ENCODE measurements at regions not wholly inside any gene's neighbourhood (a gene's known extent, or its start where the extent isn't known, plus 50 kb on each side); places are given as distances from the start of the nearest gene placed in this dataset.

DNA sequence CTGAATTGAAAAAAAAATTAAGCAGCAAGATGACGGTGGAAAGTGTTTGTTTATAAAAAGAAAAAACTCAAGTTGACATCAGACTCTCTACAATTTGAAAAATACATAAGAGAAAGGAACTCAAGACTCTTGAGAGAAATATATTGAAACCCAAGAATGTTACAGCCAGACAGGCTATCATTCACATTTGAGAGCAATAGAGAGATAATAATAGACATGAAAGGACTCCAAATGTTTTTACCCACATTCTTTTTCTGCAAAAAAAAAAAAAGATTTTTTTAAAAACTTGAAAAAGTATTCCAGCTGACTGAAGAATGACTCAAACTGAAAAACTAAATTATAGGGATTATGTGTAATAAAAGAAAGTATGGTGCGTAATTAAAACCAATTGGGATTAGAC is 532.4 kb downstream of the INHBA start:
- H4K8ac ChIP-seq (replicated peaks; ENCODE audit: insufficient read length, low read depth, low read length) = no peak overlapping the region
- no peak overlapping the region for H3K27ac Mint-ChIP-seq
- no peak overlapping the region for H2BK15ac ChIP-seq (ENCODE audit: low read depth, low read length)
- no peaks in the 10 kb centered on the region for H3K27me3 Mint-ChIP-seq (ENCODE audit: low read depth)
- H3K9me3 Mint-ChIP-seq = no peaks in the 10 kb centered on the region
- no peaks in the 10 kb centered on the region for H3K79me1 ChIP-seq (ENCODE audit: insufficient read depth, low read depth, low read length, poor library complexity, severe bottlenecking)
- no peak overlapping the region for H2BK12ac ChIP-seq (ENCODE audit: insufficient read length, low read depth, low read length)
- H4K5ac ChIP-seq (ENCODE audit: insufficient read length, low read depth, low read length) = no peak overlapping the region
- no peak overlapping the region for H2AK5ac ChIP-seq (ENCODE audit: insufficient read length, low read length)
- H4K91ac ChIP-seq (ENCODE audit: insufficient read length, low read depth, low read length) = no peak overlapping the region
- H3K4me1 ChIP-seq (ENCODE audit: insufficient read depth, low read length) = no peaks in the 10 kb centered on the region
- H3T11ph ChIP-seq (ENCODE audit: low read length) = no peak overlapping the region
- no peak for DNase-seq
- no peak overlapping the region for H3K14ac ChIP-seq (ENCODE audit: insufficient read depth, low read length)
- no peak overlapping the region for H3K27ac ChIP-seq (ENCODE audit: insufficient read length, low read depth, low read length)
- H3K23me2 ChIP-seq (ENCODE audit: insufficient read length, low read depth, low read length, poor library complexity, severe bottlenecking) = no peaks in the 10 kb centered on the region
- no peaks in the 10 kb centered on the region for H3K79me2 ChIP-seq (ENCODE audit: insufficient read depth, low read length)
- WGBS (ENCODE audit: extremely low coverage, insufficient read length, low lambda C conversion rate) = 100% methylated on average over 1 of the region's 2 CpGs
- H3K4me3 Mint-ChIP-seq = no peak overlapping the region
- H3K27me3 ChIP-seq (ENCODE audit: insufficient read depth, low read length) = no peaks in the 10 kb centered on the region
- H3K9me3 ChIP-seq (ENCODE audit: control insufficient read depth, low read depth, low read length) = no peaks in the 10 kb centered on the region
- H3K4ac ChIP-seq (ENCODE audit: low read depth, low read length) = no peak overlapping the region
- no peak overlapping the region for H3K56ac ChIP-seq (ENCODE audit: insufficient read length, low read depth, low read length)
- H3K36me3 Mint-ChIP-seq (ENCODE audit: insufficient read depth in 1 of 3, low read depth in 3 of 3) = no peaks in the 10 kb centered on the region
- H3K4me1 Mint-ChIP-seq = peaks cover 0 to 4% of the 10 kb centered on the region in 2 experiments; a peak in 2 of 4 replicates
- H3K18ac ChIP-seq (ENCODE audit: insufficient read length, low read depth, low read length) = no peak overlapping the region
- no peak overlapping the region for H3K4me2 ChIP-seq (ENCODE audit: insufficient read depth, insufficient read length, low read length)
- H2BK20ac ChIP-seq (ENCODE audit: low read depth, low read length, poor library complexity, severe bottlenecking) = no peak overlapping the region
- H2BK5ac ChIP-seq (ENCODE audit: insufficient read length, low read length) = no peak overlapping the region
- H2AFZ ChIP-seq (ENCODE audit: low read length) = no peak overlapping the region
- no peak overlapping the region for H3K9ac ChIP-seq (ENCODE audit: extremely low read depth, insufficient read length, low read length)
- no peaks in the 10 kb centered on the region for H4K20me1 ChIP-seq (ENCODE audit: control insufficient read depth, insufficient read depth, insufficient read length)
- TF ChIP-seq, protein P1, sequence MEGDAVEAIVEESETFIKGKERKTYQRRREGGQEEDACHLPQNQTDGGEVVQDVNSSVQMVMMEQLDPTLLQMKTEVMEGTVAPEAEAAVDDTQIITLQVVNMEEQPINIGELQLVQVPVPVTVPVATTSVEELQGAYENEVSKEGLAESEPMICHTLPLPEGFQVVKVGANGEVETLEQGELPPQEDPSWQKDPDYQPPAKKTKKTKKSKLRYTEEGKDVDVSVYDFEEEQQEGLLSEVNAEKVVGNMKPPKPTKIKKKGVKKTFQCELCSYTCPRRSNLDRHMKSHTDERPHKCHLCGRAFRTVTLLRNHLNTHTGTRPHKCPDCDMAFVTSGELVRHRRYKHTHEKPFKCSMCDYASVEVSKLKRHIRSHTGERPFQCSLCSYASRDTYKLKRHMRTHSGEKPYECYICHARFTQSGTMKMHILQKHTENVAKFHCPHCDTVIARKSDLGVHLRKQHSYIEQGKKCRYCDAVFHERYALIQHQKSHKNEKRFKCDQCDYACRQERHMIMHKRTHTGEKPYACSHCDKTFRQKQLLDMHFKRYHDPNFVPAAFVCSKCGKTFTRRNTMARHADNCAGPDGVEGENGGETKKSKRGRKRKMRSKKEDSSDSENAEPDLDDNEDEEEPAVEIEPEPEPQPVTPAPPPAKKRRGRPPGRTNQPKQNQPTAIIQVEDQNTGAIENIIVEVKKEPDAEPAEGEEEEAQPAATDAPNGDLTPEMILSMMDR (conservative IDR thresholded peaks at IDR 0.05) = no peak
- no peak overlapping the region for H2BK120ac ChIP-seq (ENCODE audit: low read depth, low read length, poor library complexity, severe bottlenecking)
- H3K23ac ChIP-seq (ENCODE audit: insufficient read length, low read depth, low read length) = no peak overlapping the region

All from H9 (cell line).